ENCODE measurements at regions not wholly inside any gene's neighbourhood (a gene's known extent, or its start where the extent isn't known, plus 50 kb on each side); places are given as distances from the start of the nearest gene placed in this dataset.

DNA sequence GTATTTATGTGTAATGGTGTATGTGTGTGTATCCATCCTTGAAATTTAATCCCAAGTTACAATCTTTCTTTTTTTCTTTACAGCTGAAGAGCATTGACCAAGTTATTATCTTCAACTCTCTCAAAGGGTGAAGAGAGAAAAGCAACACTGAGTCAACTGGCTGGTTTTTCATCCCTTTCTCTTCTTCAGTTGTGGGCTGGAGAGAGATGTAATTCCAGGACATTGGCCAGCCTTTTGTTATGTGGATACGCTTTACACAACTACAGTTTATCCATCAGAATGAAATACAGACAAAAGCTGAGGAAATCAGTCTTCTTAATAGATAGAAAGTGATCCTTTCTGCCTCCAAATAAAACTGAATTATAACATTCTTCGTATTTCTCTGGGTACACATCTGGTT is 357.0 kb upstream of the NCAM2 start:
- peaks cover 29% of the 10 kb centered on the region for H3K9me3 Mint-ChIP-seq
- H3K27ac Mint-ChIP-seq = no peak overlapping the region
- no peak overlapping the region for H3K4me3 Mint-ChIP-seq

GRCh38 chr21:20642681-20643080 is 355.5 kb upstream of the NCAM2 start:
- no peaks in the 10 kb centered on the region for H3K27me3 Mint-ChIP-seq (ENCODE audit: insufficient read depth)
- peaks cover 38% of the 10 kb centered on the region for H3K9me3 Mint-ChIP-seq
- H3K36me3 Mint-ChIP-seq (ENCODE audit: low read depth) = no peaks in the 10 kb centered on the region
- TF ChIP-seq, protein P1, sequence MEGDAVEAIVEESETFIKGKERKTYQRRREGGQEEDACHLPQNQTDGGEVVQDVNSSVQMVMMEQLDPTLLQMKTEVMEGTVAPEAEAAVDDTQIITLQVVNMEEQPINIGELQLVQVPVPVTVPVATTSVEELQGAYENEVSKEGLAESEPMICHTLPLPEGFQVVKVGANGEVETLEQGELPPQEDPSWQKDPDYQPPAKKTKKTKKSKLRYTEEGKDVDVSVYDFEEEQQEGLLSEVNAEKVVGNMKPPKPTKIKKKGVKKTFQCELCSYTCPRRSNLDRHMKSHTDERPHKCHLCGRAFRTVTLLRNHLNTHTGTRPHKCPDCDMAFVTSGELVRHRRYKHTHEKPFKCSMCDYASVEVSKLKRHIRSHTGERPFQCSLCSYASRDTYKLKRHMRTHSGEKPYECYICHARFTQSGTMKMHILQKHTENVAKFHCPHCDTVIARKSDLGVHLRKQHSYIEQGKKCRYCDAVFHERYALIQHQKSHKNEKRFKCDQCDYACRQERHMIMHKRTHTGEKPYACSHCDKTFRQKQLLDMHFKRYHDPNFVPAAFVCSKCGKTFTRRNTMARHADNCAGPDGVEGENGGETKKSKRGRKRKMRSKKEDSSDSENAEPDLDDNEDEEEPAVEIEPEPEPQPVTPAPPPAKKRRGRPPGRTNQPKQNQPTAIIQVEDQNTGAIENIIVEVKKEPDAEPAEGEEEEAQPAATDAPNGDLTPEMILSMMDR (IDR thresholded peaks at IDR 0.05) = no peak
- no peak overlapping the region for H3K27ac Mint-ChIP-seq
- no peak for DNase-seq
- no peak overlapping the region for H3K4me3 Mint-ChIP-seq
- no peaks in the 10 kb centered on the region for H3K4me1 Mint-ChIP-seq (ENCODE audit: low read depth)

More for the DNA sequence above, 357.0 kb upstream of the NCAM2 start:
- Mint-ChIP-seq H3K36me3 (ENCODE audit: low read depth) (no peaks in the 10 kb centered on the region), H3K4me1 (ENCODE audit: low read depth) (no peaks in the 10 kb centered on the region), H3K27me3 (ENCODE audit: insufficient read depth) (no peaks in the 10 kb centered on the region; the same call in 1 of the 2 replicates)
- TF ChIP-seq, protein P1 (IDR thresholded peaks at IDR 0.05) = no peak
- no peak for DNase-seq

DNA sequence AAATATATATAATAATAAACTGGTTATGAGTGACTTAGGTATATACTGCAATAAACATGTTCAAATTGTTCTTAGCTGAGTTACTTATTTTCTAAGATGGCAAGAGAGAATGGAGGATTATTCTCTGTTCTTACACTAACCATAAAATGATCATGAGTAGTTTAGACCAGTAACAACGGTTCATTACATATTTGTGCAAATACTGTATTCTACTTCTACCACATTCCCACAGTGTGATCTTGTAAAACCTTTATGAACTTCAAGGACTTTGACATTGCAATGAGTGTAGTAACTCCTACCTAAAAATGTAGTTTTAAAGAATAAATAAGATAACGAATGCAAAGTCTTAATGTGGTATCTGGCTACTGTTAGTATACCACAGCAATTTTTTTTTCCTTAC is 353.7 kb upstream of the NCAM2 start:
- H3K27ac Mint-ChIP-seq = no peak overlapping the region
- peaks cover 37% of the 10 kb centered on the region for H3K9me3 Mint-ChIP-seq
- H3K4me3 Mint-ChIP-seq = no peak overlapping the region
- H3K36me3 Mint-ChIP-seq (ENCODE audit: low read depth) = no peaks in the 10 kb centered on the region
- no peaks in the 10 kb centered on the region for H3K27me3 Mint-ChIP-seq (ENCODE audit: insufficient read depth)
- H3K4me1 Mint-ChIP-seq (ENCODE audit: low read depth) = no peaks in the 10 kb centered on the region
- TF ChIP-seq, protein P1 (IDR thresholded peaks at IDR 0.05) = no peak
- DNase-seq = no peak

- no peak for DNase-seq
- no peaks in the 10 kb centered on the region for H3K36me3 Mint-ChIP-seq (ENCODE audit: low read depth)
- no peak overlapping the region for H3K4me3 Mint-ChIP-seq
- no peak overlapping the region for H3K27ac Mint-ChIP-seq
- H3K9me3 Mint-ChIP-seq = peaks cover 32% of the 10 kb centered on the region
- TF ChIP-seq, protein P1 (IDR thresholded peaks at IDR 0.05) = no peak
- H3K27me3 Mint-ChIP-seq (ENCODE audit: insufficient read depth) = no peaks in the 10 kb centered on the region
- H3K4me1 Mint-ChIP-seq (ENCODE audit: low read depth) = no peaks in the 10 kb centered on the region
These were observed 352.9 kb upstream of the NCAM2 start for GRCh38 chr21:20645344-20645743.

DNA sequence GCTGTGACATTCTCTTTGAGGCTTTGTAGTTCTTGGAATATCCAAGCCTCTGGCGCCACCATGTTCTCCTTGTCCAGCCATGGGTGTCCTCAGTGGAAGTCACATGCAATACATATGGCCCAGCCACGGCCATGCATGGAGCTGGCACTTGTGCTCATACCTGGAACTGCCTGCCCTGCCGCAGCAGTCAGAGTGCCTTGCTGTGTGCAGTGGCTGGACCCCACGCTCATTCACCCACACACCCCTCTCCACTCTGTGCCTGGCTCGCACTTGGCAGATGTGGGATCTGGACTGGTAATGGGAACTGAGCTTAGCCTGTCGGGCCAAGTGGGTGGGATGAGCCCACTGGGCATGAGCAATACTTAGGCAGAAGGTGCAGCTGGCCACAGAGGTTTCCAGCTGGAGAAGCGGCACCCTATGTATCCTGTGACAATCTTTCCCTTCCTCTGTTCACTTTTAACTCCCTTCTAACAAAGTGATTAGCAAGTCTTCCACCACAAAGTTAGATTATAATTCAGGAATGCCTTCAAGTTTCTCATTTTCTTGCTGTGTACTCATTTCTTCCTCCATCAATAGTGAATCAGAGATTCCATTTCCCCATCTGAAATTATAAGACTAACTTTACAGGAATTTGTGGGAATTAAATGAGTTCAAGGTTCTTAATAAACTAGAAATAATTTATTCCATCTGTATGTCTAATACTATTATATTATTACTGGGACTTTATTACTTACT is 351.6 kb upstream of the NCAM2 start:
- Mint-ChIP-seq H3K27me3 (ENCODE audit: insufficient read depth) (no peaks in the 10 kb centered on the region), H3K4me1 (ENCODE audit: low read depth) (no peaks in the 10 kb centered on the region), H3K9me3 (peaks cover 27% of the 10 kb centered on the region), H3K4me3 (no peak overlapping the region), H3K36me3 (ENCODE audit: low read depth) (no peaks in the 10 kb centered on the region), H3K27ac (no peak overlapping the region)
- TF ChIP-seq, protein P1 (IDR thresholded peaks at IDR 0.05) = no peak
- DNase-seq = no peak

Data from HFFc6 (cell line).